GM23338 (cell line): ENCODE measurements at regions not wholly inside any gene's neighbourhood (a gene's known extent, or its start where the extent isn't known, plus 50 kb on each side); places are given as distances from the start of the nearest gene placed in this dataset.

Experiments
- ATAC-seq: fragments of 200-7000 bp; cut with Tn5 transposase; 3 replicates; pipeline ENCODE4 v1.9.1; 2020
- DNase-seq: peaks from one replicate; pipeline ENCODE4 v3.0.0-alpha.2; 2015; ENCODE audit warnings: low spot score
- H2AFZ ChIP-seq: fragments of 200-600 bp; sonication (generic); 2 replicates; pipeline ENCODE4 v1.8.0; 2016; ENCODE audit warnings: antibody characterized with exemption, mild to moderate bottlenecking, moderate library complexity
- H3F3A ChIP-seq: fragments of 200-600 bp; sonication (generic); replicated peaks from 2 replicates; pipeline ENCODE4 v1.8.0; 2017; ENCODE audit warnings: antibody characterized with exemption, mixed run types, low read depth
- H3K27ac ChIP-seq: fragments of 200-600 bp; sonication (generic); 2 replicates; pipeline ENCODE4 v1.6.1; 2016; ENCODE audit warnings: low read depth
- H3K27me3 ChIP-seq: fragments of 200-600 bp; sonication (generic); 2 replicates; pipeline ENCODE4 v1.8.0; 2016; ENCODE audit warnings: mild to moderate bottlenecking, mixed run types, moderate library complexity; ENCODE audit not compliant: insufficient read depth
- H3K36me3 ChIP-seq: fragments of 200-600 bp; sonication (generic); 2 replicates; pipeline ENCODE4 v1.8.0; 2016; ENCODE audit warnings: mild to moderate bottlenecking; ENCODE audit not compliant: insufficient read depth
- H3K4me1 ChIP-seq: fragments of 200-600 bp; sonication (generic); 2 replicates; pipeline ENCODE4 v1.8.0; 2016; ENCODE audit warnings: mild to moderate bottlenecking, moderate library complexity; ENCODE audit not compliant: insufficient read depth
- H3K4me2 ChIP-seq: fragments of 200-600 bp; sonication (generic); 2 replicates; pipeline ENCODE4 v1.7.1; 2017; ENCODE audit warnings: mixed run types
- H3K4me3 ChIP-seq: fragments of 200-600 bp; sonication (generic); 2 replicates; pipeline ENCODE4 v1.6.1; 2016; ENCODE audit warnings: mixed run types
- H3K79me2 ChIP-seq: fragments of 200-600 bp; sonication (generic); replicated peaks from 2 replicates; pipeline ENCODE4 v1.8.0; 2017; ENCODE audit warnings: mild to moderate bottlenecking; ENCODE audit not compliant: insufficient read depth
- H3K9me2 ChIP-seq: fragments of 200-600 bp; sonication (generic); 2 replicates; pipeline ENCODE4 v1.8.0; 2017; ENCODE audit not compliant: insufficient read depth
- H4K20me1 ChIP-seq: fragments of 200-600 bp; sonication (generic); replicated peaks from 2 replicates; pipeline ENCODE4 v1.8.0; 2017; ENCODE audit warnings: mild to moderate bottlenecking; ENCODE audit not compliant: insufficient read depth
- H3K27ac Mint-ChIP-seq: 2 replicates; pipeline ENCODE4 v1.8.0; 2020; ENCODE audit warnings: inconsistent platforms, mild to moderate bottlenecking, moderate library complexity, mixed read lengths
- H3K27me3 Mint-ChIP-seq: 3 replicates; pipeline ENCODE4 v1.8.0; 2022; ENCODE audit warnings: low read depth, mild to moderate bottlenecking, moderate library complexity, mixed read lengths, inconsistent platforms; ENCODE audit not compliant: insufficient read depth, poor library complexity
- H3K36me3 Mint-ChIP-seq: 3 replicates; pipeline ENCODE4 v1.8.0; 2021; ENCODE audit warnings: low read depth, mild to moderate bottlenecking, inconsistent platforms, moderate library complexity, mixed read lengths
- H3K4me1 Mint-ChIP-seq: 3 replicates; pipeline ENCODE4 v1.8.0; 2020; ENCODE audit warnings: mild to moderate bottlenecking, inconsistent platforms, mixed read lengths
- H3K4me3 Mint-ChIP-seq: 3 replicates; pipeline ENCODE4 v1.8.0; 2021; ENCODE audit warnings: moderate library complexity, mild to moderate bottlenecking, inconsistent platforms, mixed read lengths
- H3K9me3 Mint-ChIP-seq: 3 replicates; pipeline ENCODE4 v1.8.0; 2020; ENCODE audit warnings: moderate library complexity, mild to moderate bottlenecking, inconsistent platforms, mixed read lengths
- CREB1 ChIP-seq: fragments of 250-450 bp; sonication (Bioruptor Pico); IDR thresholded peaks from 2 replicates; pipeline ENCODE4 v1.5.0; 2020; ENCODE audit warnings: low read depth, mild to moderate bottlenecking, moderate library complexity
- EZH2 ChIP-seq: fragments of 200-600 bp; sonication (generic); IDR thresholded peaks from one replicate; pipeline ENCODE4 v1.8.0; 2017; ENCODE audit warnings: antibody characterized with exemption, mild to moderate bottlenecking, low read depth; ENCODE audit not compliant: unreplicated experiment
- EZH2phosphoT487 ChIP-seq: fragments of 200-600 bp; sonication (generic); IDR thresholded peaks from one replicate; pipeline ENCODE4 v1.8.1; 2018; ENCODE audit warnings: antibody characterized with exemption; ENCODE audit not compliant: unreplicated experiment
- JUNB ChIP-seq: IDR thresholded peaks from one replicate; pipeline ENCODE4 v1.6.1; 2016; ENCODE audit warnings: antibody characterized with exemption; ENCODE audit not compliant: unreplicated experiment
- NANOG ChIP-seq: IDR thresholded peaks from 2 replicates; pipeline ENCODE4 v1.6.1; 2016; ENCODE audit warnings: antibody characterized with exemption, borderline replicate concordance
- POLR2AphosphoS5 ChIP-seq: IDR thresholded peaks from 2 replicates; pipeline ENCODE4 v1.6.1; 2016; ENCODE audit warnings: antibody characterized with exemption, low read depth
- ZNF114 ChIP-seq: fragments of 250-450 bp; sonication (Bioruptor Pico); IDR thresholded peaks from 2 replicates; pipeline ENCODE4 v1.5.0; 2020; ENCODE audit warnings: mild to moderate bottlenecking, moderate library complexity
- TF ChIP-seq, protein P1 (sequence below), 2 experiments: fragments of 200-600 bp in 1 of 2; sonication (generic) in 1 of 2; conservative IDR thresholded peaks; 2 replicates each; pipeline versions ENCODE4 v1.5.1 to v1.6.1; 2016 to 2017; ENCODE audit warnings: antibody characterized with exemption in 2 of 2, low read depth in 2 of 2, mild to moderate bottlenecking in 2 of 2, moderate library complexity in 1 of 2
- TF ChIP-seq, protein P2 (sequence below): IDR thresholded peaks from one replicate; pipeline ENCODE4 v1.6.1; 2018; ENCODE audit warnings: antibody characterized with exemption; ENCODE audit not compliant: unreplicated experiment
- TF ChIP-seq, protein P3 (sequence below): IDR thresholded peaks from 2 replicates; pipeline ENCODE4 v1.6.1; 2016; ENCODE audit warnings: antibody characterized with exemption

DNA sequence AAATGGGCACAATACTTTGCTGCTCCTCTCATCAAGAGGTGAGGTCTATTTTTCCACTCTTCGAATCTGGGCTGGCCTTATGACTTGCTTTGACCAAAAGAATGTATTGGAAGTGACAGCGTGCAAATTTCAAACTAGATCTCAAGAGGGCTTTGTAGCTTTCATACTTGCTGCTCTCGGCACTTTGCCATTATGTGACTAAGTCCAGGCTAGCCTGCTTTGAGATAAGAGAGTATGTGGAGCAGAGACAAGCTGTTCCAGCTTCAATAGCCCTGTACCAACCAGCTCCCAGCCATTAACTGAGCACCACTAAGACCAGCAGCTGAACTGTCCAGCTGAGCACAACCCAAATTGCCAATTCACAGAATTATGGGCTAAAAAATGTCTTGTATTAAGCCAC is 124.6 kb downstream of the ACER2 start (continued):
- no peak for TF ChIP-seq EZH2phosphoT487

DNA sequence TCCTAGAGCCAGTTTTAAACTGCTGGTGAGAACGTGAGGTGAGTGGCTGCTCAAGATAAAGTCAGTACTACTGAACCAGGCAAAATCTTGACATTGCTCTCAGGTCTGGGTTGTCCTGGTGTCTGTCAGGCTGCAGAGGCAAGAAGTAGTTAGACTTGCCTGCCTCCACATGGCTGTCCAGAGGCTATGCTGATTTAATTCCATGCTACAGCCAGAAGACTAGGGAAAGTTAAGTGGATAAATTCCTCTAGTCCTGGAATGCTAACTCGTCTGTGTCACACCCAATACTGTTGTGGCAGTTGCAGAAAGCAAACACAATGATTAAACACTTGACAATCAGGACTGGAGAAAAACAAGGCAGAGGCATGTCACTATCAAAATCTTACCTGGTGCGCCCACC is 118.9 kb downstream of the ACER2 start:
- no peaks in the 10 kb centered on the region for H3K9me3 Mint-ChIP-seq
- TF ChIP-seq, protein P1, sequence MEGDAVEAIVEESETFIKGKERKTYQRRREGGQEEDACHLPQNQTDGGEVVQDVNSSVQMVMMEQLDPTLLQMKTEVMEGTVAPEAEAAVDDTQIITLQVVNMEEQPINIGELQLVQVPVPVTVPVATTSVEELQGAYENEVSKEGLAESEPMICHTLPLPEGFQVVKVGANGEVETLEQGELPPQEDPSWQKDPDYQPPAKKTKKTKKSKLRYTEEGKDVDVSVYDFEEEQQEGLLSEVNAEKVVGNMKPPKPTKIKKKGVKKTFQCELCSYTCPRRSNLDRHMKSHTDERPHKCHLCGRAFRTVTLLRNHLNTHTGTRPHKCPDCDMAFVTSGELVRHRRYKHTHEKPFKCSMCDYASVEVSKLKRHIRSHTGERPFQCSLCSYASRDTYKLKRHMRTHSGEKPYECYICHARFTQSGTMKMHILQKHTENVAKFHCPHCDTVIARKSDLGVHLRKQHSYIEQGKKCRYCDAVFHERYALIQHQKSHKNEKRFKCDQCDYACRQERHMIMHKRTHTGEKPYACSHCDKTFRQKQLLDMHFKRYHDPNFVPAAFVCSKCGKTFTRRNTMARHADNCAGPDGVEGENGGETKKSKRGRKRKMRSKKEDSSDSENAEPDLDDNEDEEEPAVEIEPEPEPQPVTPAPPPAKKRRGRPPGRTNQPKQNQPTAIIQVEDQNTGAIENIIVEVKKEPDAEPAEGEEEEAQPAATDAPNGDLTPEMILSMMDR (conservative IDR thresholded peaks at IDR 0.05; ENCODE audit: low read depth in 2 of 2) = no peak
- no peak for TF ChIP-seq CREB1
- no peak for TF ChIP-seq JUNB
- TF ChIP-seq EZH2 = no peak
- TF ChIP-seq POLR2AphosphoS5 = no peak
- TF ChIP-seq, protein P2, sequence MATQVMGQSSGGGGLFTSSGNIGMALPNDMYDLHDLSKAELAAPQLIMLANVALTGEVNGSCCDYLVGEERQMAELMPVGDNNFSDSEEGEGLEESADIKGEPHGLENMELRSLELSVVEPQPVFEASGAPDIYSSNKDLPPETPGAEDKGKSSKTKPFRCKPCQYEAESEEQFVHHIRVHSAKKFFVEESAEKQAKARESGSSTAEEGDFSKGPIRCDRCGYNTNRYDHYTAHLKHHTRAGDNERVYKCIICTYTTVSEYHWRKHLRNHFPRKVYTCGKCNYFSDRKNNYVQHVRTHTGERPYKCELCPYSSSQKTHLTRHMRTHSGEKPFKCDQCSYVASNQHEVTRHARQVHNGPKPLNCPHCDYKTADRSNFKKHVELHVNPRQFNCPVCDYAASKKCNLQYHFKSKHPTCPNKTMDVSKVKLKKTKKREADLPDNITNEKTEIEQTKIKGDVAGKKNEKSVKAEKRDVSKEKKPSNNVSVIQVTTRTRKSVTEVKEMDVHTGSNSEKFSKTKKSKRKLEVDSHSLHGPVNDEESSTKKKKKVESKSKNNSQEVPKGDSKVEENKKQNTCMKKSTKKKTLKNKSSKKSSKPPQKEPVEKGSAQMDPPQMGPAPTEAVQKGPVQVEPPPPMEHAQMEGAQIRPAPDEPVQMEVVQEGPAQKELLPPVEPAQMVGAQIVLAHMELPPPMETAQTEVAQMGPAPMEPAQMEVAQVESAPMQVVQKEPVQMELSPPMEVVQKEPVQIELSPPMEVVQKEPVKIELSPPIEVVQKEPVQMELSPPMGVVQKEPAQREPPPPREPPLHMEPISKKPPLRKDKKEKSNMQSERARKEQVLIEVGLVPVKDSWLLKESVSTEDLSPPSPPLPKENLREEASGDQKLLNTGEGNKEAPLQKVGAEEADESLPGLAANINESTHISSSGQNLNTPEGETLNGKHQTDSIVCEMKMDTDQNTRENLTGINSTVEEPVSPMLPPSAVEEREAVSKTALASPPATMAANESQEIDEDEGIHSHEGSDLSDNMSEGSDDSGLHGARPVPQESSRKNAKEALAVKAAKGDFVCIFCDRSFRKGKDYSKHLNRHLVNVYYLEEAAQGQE = no peak
- TF ChIP-seq ZNF114 (CRISPR knock-in tag) = no peak
- TF ChIP-seq, protein P3, sequence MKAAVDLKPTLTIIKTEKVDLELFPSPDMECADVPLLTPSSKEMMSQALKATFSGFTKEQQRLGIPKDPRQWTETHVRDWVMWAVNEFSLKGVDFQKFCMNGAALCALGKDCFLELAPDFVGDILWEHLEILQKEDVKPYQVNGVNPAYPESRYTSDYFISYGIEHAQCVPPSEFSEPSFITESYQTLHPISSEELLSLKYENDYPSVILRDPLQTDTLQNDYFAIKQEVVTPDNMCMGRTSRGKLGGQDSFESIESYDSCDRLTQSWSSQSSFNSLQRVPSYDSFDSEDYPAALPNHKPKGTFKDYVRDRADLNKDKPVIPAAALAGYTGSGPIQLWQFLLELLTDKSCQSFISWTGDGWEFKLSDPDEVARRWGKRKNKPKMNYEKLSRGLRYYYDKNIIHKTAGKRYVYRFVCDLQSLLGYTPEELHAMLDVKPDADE = no peak
- TF ChIP-seq NANOG = no peak
- Histone ChIP-seq H3K4me1 (no peaks in the 10 kb centered on the region), H3K9me2 (no peaks in the 10 kb centered on the region), H2AFZ (no peak overlapping the region), H3K79me2 (no peaks in the 10 kb centered on the region), H3K27me3 (no peaks in the 10 kb centered on the region), H3F3A (no peaks in the 10 kb centered on the region), H3K4me3 (no peak overlapping the region), H3K4me2 (no peak overlapping the region), H3K27ac (no peak overlapping the region), H4K20me1 (no peaks in the 10 kb centered on the region), H3K36me3 (no peaks in the 10 kb centered on the region)
- DNase-seq (no peak), ATAC-seq (no peak)
- H3K27ac Mint-ChIP-seq = no peak overlapping the region
- H3K27me3 Mint-ChIP-seq = peaks cover 2% of the 10 kb centered on the region
- no peak overlapping the region for H3K4me3 Mint-ChIP-seq
- H3K36me3 Mint-ChIP-seq = no peaks in the 10 kb centered on the region
- H3K4me1 Mint-ChIP-seq = no peaks in the 10 kb centered on the region
